G401 (cell line): ENCODE measurements at regions not wholly inside any gene's neighbourhood (a gene's known extent, or its start where the extent isn't known, plus 50 kb on each side); places are given as distances from the start of the nearest gene placed in this dataset.
"Not testable (repeated sequence)": the region's sequence is repeated elsewhere in the genome, so short reads cannot be mapped to it uniquely, and the experiment has no call there.

Experiments
- DNase-seq: peaks from one replicate; pipeline ENCODE4 v3.0.0-alpha.2; 2015; ENCODE audit warnings: low spot score
- in situ Hi-C: cut with HindIII; loops from 2 replicates; pipeline ENCODE4 v1.10.0; 2016; ENCODE audit warnings: low sequenced_read_pairs, mixed read lengths

DNA sequence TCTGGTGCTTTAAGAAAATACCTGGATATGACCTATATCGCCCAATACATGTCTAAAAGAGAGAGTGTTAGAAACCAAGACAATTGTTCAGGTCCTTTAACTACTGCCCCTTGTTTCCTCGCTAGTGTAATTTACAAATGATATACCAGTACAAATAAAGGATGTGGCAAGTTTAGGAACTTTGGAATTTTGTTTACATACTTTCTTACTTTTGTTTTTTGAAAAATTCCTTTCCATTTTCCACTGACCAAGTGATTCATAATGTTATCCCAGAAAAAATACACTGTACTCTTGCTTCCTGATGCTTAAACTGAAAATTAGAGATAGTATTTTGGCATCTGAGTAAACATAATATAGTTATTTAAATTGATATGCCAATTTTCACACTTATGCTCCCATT lies 96.8 kb upstream of the CSNK1A1L start:
- in situ Hi-C loops: no loop called here
- DNase-seq: no peak

DNA sequence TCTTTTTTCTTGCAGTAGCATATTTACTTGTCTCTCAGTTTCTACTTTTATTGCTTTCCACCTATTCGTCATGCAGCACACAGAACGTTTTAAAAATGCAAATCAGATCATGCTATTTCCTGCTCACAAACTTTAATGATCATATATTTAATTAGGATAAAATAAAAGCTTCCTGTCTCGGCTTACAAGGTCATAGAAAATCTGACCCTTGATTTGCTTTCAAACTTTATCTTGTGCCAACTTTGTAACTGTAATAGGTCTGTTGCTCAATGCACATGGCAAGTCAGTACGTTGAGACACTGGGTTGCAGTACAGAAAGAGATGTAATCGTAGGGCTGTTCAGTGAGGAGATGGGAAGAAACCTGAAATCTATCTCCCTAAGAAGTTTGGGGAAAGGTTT lies 95.6 kb upstream of the CSNK1A1L start:
- in situ Hi-C loops: no loop called here
- no peak for DNase-seq

DNA sequence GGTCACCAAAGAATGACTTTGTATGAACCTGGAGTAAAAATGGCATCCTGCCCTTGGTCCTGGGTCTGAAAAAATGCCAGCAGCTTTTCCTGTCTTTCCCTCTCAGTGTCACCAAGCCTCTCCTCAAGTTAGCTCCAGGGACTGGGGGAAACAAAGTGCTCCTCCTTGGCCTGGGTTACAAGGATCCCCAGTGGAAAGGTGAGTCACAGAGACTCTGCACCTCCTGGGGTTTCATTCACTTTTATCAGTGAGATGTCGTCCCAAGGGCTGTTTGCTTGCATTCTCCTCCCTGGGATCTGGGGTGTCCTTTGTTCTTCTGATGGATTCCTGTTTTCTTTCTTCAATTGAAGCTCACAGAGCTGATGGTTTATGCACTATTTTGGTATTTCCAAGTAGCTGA lies 93.2 kb upstream of the CSNK1A1L start:
- DNase-seq: no peak
- in situ Hi-C loops: no loop called here

DNA sequence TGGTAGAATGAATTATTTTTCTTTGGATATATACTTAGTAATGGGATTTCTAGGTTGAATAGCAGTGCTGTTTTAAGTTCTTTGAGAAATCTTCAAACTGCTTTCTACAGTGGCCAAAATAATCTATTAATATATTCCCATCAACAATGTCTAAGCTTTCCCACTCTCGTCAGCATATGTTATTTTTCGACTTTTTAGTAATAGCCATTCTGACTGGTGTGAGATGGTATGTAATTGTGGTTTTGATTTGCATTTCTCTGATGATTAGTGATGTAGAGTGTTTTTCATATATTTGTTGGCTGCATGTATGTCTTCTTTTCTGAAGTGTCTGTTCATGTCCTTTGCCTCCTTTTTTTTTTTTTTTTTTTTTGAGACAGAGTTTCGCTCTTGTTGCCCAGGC lies 90.2 kb upstream of the CSNK1A1L start:
- in situ Hi-C loops: no loop called here
- DNase-seq: no peak

DNA sequence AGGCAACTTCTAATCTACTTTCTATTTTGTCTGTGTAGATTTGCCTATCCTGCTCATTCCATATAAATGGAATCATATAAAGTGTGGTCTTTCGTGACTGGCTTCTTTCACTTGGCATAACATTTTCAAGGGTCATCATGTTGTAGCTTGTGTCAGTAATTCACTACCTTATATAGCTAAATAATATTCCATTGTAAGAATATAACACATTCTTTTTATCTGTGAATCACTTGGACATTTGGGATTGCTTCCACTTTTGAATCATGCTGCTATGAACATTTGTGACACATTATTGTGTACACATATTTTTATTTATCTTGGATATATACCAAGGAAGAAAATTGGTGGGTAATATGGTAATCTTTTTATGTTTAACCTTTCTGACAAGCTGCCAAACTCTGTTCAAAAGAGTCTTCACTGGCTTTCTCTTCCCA lies 89.0 kb upstream of the CSNK1A1L start:
- in situ Hi-C loops: no loop called here
- no peak for DNase-seq

DNA sequence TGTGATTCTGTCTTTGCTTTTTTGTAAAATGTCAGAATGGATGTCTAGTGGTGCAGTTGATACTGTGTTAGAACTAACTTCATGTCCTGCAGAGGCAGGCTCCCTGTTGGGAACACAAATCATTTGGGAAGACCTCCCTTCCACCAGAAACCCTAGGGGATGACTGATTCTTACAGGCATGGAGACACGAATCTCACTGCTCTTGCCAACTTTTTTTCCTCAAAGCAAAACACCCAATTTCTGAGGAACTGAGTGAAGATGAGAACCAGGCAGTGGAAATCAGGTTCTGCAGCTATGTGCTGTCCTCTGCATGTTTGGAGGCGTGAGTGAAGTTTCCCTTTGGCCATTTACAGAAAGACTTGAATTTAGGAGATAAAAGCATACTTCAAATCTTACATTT lies 87.5 kb upstream of the CSNK1A1L start:
- in situ Hi-C loops: no loop called here
- no peak for DNase-seq

DNA sequence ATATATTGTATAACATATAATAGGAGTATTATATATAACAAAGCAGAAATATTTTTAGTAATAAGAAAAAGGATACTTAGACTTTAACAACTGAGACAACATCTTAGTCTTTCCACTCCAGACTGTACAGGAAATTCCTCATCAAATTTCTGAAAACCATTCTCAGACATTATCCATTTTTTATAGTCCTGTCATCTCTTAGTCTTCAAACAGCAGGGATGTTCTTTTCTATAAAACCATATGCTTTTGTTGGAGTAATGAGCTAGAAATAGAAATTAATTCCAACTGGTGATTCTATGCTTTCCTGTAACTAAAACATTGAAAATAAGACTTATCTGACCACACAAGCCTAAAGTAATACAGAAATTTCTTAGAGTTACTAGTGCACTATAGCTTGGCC lies 82.2 kb upstream of the CSNK1A1L start:
- in situ Hi-C loops: no loop called here

DNA sequence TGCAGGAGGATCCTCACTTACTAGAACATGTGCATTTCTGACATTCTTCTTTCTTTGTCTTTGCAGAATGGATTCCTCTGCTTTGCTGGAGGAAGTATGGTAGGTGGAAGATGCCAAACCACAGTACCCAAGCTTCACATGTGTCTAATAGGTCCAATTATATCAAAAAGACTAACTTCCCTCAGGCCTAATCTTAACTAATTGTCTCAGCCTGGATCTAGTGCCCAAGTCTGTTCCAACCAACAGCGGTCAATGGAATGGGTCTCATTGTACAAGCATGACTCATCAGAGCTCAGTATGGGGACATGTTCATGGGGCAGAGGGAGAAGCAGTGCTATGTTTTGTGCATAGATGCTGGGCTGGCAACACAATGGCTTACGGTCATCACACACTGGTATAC lies 81.6 kb upstream of the CSNK1A1L start:
- in situ Hi-C loops: no loop called here
- DNase-seq: no peak

More for the DNA sequence above, 82.2 kb upstream of the CSNK1A1L start:
- DNase-seq: no peak

DNA sequence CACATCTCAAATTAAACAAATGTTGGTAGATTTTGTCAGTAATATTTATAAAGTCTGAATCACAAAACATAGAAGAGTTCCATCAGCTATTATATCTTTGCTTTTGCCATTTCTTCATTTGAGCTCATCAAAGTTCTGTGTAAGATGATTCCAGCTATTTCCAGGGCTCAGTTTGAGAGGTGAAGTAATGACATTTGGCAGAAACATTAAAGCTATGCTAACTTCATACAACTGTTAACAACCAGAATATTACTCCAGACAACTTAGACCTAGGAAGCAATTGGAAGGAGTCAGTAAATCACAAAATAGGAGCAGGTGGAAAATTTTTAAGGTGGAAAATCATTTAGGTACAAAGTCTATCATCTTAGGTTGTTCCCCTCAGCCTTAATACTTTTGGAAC lies 76.2 kb upstream of the CSNK1A1L start:
- in situ Hi-C loops: no loop called here
- DNase-seq: no peak

DNA sequence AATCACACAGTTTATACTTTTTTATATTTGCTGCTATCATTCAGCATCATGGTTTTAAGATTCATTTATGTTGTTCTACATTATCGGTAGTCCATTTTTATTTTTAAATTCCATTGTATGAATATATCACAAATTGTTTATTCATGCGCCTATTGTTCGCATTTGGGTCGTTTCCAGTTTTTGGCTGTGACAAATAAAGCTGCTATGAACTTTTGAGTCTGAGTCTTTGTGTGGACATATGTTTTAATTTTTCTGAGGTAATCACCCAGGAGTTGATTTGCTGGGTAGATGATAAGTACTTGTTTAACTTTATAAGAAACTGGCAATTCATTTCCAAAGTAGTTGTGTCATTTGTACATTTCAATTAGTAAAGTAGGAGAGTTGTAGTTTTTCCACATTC lies 74.2 kb upstream of the CSNK1A1L start:
- in situ Hi-C loops: no loop called here
- DNase-seq: no peak

DNA sequence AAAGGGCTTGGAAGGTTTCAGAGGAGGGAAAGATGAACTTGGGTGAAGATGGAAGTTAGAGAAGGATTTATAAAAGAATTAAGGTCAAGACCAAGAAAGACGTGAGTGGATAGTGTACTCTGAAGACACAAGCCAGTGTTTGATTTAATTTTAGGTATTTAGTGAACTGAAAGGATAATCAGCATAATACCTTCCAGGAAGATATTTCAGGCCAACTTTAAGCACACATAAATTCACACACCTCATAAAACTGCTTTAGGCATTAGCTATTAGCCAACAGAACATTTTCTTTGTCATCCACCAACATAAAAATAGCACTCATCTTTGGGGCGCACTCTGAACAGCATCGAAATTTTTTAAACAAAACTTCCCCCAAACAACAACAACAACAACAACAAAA lies 71.7 kb upstream of the CSNK1A1L start:
- no peak for DNase-seq
- in situ Hi-C loops: no loop called here

DNA sequence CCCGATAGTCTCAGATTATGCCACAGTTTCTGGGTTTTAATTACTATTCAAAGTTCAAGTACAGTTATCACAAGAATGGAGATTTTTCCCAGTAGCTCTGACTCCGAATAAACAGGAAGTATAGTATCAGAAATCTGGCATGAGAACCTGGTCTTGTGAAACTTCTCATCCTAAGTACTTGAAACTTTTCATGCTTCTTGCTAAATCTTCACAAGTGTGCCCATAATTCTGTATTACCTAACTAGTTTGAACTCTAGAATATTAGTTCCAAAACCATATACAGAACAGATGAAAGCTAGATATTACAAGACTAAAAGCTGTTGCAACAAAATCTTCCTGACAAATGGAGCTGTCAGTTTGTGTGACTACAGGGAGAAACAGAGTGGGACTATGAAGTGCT lies 70.5 kb upstream of the CSNK1A1L start:
- DNase-seq: no peak
- in situ Hi-C loops: no loop called here

DNA sequence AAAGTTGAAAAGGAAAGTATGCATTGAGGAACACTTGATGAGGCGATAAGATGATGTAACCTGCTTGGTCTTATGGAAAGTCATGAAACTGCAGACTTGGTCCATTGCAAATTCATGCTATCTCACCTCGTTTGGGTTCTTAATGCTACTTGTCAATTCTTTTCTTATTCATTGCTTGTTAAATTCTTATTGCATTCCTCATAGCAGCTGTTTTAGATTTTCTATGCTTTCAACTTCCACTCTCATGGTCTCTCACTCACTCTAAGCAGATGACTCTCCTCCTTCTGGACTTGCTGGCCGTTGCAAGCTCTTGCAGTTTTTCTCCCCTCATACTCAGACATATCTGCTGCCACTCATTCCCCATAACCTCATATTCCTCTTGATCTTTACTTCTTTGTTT lies 67.8 kb upstream of the CSNK1A1L start:
- in situ Hi-C loops: no loop called here
- no peak for DNase-seq

DNA sequence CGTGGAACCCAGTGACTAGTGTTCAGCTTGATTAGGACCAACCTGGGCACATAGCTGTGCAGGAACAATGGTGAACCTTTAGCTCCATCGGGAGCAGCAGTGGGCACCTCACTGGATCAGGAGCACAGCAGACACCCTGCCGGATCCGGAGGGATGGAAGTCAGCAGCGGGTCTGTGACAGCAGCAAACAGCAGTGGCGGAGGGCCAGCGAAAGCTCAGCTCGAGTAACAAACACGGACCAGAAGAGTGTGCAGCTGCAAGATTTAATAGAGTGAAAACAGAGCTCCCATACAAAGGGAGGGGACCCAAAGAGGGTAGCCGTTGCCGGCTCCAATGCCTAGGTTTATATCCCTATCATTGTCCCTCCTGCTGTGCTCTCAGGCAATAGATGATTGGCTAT lies 66.8 kb upstream of the CSNK1A1L start:
- in situ Hi-C loops, DNase-seq: not testable (repeated sequence)

DNA sequence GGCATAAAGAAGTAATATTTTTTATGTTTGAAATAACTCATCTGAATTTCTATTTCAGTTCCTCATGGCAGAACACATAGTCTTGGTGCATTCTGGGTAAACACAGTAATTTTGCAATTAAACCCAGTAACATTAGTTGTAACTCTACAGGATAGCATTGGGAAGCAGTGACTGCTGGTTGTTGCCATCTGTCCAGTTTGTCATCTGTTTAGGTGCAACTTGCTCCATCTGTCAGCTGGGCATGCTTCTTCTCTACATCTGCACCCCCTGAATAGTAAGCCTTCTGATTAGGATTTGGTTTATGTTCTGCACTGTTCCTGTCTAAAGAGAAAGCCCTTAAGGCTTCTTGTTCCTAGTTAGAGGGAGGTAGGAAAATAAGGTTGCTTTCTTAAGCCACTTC lies 63.5 kb upstream of the CSNK1A1L start:
- in situ Hi-C loops: no loop called here
- no peak for DNase-seq

DNA sequence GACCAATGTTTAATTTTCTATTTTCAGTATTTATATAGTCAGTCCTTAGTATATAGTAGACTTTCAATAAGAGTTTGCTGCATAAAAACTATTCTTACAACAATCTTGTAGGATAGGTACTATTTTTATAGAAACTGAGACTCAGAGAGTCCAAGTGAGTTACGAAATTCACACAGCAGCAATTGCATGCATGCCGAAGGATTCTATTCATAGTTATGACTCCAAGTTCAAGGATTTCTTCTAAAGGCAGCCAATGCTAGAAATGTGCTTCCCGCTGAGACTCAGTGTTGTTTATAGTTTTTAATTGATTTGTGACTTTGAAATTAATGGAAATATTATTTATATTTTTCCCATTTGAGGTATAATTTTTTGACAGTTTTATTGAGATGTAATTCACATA lies 62.7 kb upstream of the CSNK1A1L start:
- no peak for DNase-seq
- in situ Hi-C loops: no loop called here

DNA sequence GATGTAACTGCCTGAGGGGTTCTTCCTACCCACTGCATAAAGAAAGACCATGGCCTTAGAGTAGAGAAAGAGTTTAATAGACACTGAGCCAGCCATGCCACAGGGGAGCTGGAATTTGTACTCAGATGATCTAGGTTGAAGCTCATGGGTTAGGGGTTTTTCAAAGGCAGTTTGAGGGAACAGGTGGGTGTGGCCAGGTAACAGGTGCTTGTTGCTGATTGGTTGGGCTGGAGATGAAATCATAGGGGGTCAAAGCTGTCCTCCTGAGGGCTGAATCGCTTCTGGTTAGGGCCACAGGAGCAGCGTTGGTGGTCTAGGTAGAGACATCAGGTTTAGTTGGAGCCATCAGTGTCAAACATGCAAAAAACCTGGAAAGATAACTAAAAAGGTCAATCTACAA lies 59.2 kb upstream of the CSNK1A1L start:
- in situ Hi-C loops: no loop called here
- no peak for DNase-seq

DNA sequence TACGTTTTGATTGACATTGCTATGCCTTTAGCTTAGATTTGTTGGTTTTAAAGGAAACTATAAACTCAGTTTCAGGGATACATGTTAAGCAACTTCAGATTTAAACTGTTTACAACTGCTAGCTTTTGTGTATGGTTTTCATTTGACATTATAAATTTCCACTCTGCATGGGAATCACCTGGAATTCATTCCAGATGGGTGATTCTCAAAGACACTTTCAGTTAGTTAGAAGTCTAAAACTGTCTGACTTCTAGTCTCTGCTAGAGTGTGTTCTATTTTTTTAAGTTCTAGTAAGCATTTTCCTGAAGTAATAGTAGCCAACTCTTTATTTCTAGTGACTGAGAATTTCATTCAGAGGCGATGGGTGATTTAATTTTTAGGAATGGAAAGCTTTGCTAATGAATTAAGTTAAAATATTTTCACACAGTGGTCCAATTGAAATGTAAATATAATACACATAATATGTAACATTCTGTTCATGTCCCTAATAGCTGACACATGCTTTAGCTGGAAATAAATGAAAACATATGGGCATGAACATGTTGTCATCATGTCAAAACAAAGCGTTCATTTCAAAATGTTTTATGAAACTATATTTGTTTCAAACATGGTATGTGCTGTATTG lies 58.3 kb upstream of the CSNK1A1L start:
- no peak for DNase-seq
- in situ Hi-C loops: no loop called here

DNA sequence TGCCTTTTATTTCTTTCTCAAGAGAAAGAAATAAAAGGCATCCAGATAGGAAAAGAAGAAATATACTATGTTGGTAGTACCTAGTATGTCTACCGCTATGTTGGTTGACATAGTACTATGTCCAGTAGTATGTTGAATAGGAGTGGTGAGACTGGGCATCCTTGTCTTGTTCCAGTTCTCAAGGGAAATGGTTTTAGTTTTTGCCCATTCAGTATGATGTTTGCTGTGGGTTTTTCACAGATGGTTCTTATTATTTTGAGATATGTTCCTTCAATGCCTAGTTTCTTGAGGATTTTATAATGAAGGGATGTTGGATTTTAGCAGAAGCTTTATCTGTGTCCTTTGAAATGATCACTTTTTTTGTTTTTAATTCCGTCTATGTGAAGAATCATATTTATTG lies 53.0 kb upstream of the CSNK1A1L start:
- in situ Hi-C loops: no loop called here
- no peak for DNase-seq

DNA sequence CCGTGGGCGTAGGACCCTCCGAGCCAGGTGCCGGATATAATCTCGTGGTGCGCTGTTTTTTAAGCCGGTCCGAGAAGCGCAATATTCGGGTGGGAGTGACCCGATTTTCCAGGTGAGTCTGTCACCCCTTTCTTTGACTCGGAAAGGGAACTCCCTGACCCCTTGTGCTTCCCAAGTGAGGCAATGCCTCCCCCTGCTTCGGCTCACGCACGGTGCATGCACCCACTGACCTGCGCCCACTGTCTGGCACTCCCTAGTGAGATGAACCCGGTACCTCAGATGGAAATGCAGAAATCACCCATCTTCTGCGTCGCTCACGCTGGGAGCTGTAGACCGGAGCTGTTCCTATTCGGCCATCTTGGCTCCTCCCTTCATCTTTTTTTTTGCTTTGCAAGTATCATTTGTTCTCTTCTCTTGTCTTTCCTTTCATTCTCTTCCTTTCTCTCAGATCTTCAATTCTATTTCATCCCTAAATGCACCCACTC lies 50.2 kb upstream of the CSNK1A1L start:
- in situ Hi-C loops, DNase-seq: not testable (repeated sequence)
